Prostate gland (tissue), 2 donors: ENCODE measurements at regions not wholly inside any gene's neighbourhood (a gene's known extent, or its start where the extent isn't known, plus 50 kb on each side); places are given as distances from the start of the nearest gene placed in this dataset.
"Not testable (repeated sequence)": the region's sequence is repeated elsewhere in the genome, so short reads cannot be mapped to it uniquely, and the experiment has no call there.

Experiments used
- DNase-seq: peaks from one replicate; pipeline ENCODE4 v3.0.0-alpha.2; 2019; ENCODE audit warnings: low spot score
- H3K27ac ChIP-seq, 2 donors: fragments of 200-600 bp; sonication (generic); 2 replicates each; pipeline ENCODE4 v1.5.1; 2017 to 2019
- H3K27me3 ChIP-seq: fragments of 200-600 bp; sonication (generic); replicated peaks from 2 replicates; pipeline ENCODE4 v1.5.1; 2019; ENCODE audit not compliant: insufficient read depth
- H3K36me3 ChIP-seq, 2 donors: fragments of 200-600 bp; sonication (generic); 1 replicate in 1 of 2; 2 replicates in 1 of 2; pipeline versions ENCODE4 v1.5.1 to v1.8.1; 2017 to 2019
- H3K4me1 ChIP-seq: fragments of 200-600 bp; sonication (generic); replicated peaks from 2 replicates; pipeline ENCODE4 v1.5.1; 2019
- H3K4me3 ChIP-seq, 2 donors: fragments of 200-600 bp; sonication (generic); 2 replicates each; pipeline ENCODE4 v1.5.1; 2017 to 2019
- H3K9me3 ChIP-seq: fragments of 200-600 bp; sonication (generic); 2 replicates; pipeline ENCODE4 v1.5.1; 2017
- CTCF ChIP-seq, 4 experiments: fragments of 200-600 bp in 2 of 4; fragments of 450-650 bp in 2 of 4; sonication (generic) in 2 of 4; IDR thresholded peaks; 1 replicate in 3 of 4; 2 replicates in 1 of 4; pipeline ENCODE4 v1.5.1; 2016 to 2019; ENCODE audit warnings: antibody characterized with exemption in 4 of 4, mild to moderate bottlenecking in 2 of 4, moderate library complexity in 2 of 4
- POLR2A ChIP-seq: fragments of 450-650 bp; IDR thresholded peaks from one replicate; pipeline ENCODE4 v1.6.1; 2016; ENCODE audit warnings: antibody characterized with exemption, mild to moderate bottlenecking
- POLR2AphosphoS5 ChIP-seq: sonication (generic); formaldehyde crosslinking; IDR thresholded peaks from one replicate; pipeline ENCODE4 v1.6.1; 2017; ENCODE audit warnings: antibody characterized with exemption
- WGBS: methylation state at CpG from one replicate; pipeline ENCODE4 v1.1.5; 2018; 5-methylcytosine and 5-hydroxymethylcytosine counted together
- intact Hi-C: fragments of 100-400 bp; cut with DNase I; formaldehyde crosslinking; loops from one replicate; pipeline ENCODE4 v1.14.2; 2022

DNA sequence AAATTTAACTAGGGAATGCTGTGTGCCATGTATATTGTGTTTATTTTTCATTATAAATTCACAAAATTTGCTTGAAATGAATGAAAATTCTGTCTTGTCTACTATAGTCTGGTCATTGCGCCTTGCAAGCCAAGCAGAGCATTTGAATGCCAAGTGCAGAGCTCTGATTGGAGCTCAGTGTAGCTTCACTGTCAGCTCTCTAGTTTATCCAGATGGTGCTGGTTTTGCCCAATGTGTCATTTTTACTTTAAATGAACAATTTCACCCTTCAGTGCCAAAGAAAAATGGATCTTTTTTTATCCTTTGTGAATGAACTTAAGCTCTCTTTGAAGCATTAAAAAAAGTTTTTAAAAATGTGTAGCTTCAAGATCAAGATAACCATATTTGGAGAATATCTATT, 225.6 kb upstream of the CACNA2D1 start:
- intact Hi-C loops: no loop called here
- Histone ChIP-seq H3K4me1 (no peaks in the 10 kb centered on the region), H3K27ac (no peak overlapping the region), H3K9me3 (no peaks in the 10 kb centered on the region), H3K4me3 (no peak overlapping the region), H3K36me3 (no peaks in the 10 kb centered on the region), H3K27me3 (no peaks in the 10 kb centered on the region)
- WGBS: 75% methylated on average over 1 of the region's 1 CpG
- no peak for DNase-seq
- TF ChIP-seq POLR2AphosphoS5 (no peak), POLR2A (no peak), CTCF (IDR thresholded peaks at IDR 0.05) (no peak)

GRCh38 chr7:82668676-82669075, 225.1 kb upstream of the CACNA2D1 start:
- H3K9me3 ChIP-seq: no peaks in the 10 kb centered on the region
- DNase-seq: no peak
- intact Hi-C loops: no loop called here
- no peaks in the 10 kb centered on the region for H3K36me3 ChIP-seq
- WGBS: 12% methylated on average over 2 of the region's 2 CpGs
- no peak overlapping the region for H3K4me3 ChIP-seq
- no peak overlapping the region for H3K27ac ChIP-seq
- no peaks in the 10 kb centered on the region for H3K27me3 ChIP-seq
- no peaks in the 10 kb centered on the region for H3K4me1 ChIP-seq
- no peak for TF ChIP-seq POLR2AphosphoS5
- TF ChIP-seq POLR2A: no peak
- TF ChIP-seq CTCF (IDR thresholded peaks at IDR 0.05): no peak

DNA sequence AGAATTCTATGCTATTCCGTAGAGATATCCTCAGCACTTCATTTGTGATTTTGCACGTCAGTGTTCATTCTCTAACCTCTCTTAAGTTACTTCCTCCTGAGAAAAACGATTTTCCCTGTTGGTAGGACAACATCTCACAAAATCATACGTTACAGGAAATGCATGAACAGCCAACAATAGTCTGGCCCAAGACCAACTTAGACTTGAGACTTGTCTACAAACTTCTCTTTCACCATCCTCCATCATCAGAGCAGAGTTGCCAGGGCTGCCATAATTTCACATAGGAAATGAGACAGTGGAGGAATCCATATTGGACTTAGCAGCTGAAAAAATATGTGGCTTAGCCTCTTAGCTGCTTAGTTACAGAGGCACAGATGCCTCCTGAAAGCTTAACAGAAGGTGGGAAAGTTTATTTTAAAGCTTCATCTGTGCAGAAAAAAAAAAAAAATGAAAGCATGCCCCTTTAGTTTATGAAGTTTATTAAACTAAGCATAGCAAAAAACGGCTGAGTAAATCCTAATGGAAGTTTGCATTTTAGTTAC, 222.5 kb upstream of the CACNA2D1 start:
- Histone ChIP-seq H3K36me3 (no peaks in the 10 kb centered on the region), H3K4me1 (no peaks in the 10 kb centered on the region), H3K27ac (no peak overlapping the region), H3K4me3 (no peak overlapping the region), H3K27me3 (no peaks in the 10 kb centered on the region), H3K9me3 (no peaks in the 10 kb centered on the region)
- TF ChIP-seq CTCF (IDR thresholded peaks at IDR 0.05) (no peak), POLR2A (no peak), POLR2AphosphoS5 (no peak)
- DNase-seq: no peak
- intact Hi-C loops: no loop called here
- WGBS: 83% methylated on average over 5 of the region's 5 CpGs

DNA sequence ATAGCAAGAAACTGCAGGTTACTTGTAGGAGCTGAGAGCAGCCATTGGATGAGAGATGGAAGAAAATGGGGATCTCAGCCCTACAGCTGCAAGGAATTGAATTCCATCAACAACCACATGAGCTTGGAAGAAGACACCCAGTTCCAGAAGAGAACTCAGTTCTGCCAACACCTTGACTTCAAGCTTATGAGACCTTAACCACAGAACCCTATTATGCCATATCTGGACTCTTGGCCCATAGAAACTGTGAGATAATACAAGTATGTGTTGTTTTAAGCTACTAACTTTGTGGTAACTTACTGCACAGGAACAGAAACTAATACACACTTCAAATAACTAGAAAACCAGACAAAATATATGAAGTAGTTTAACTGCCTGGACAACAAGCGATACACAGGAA, 212.4 kb upstream of the CACNA2D1 start:
- Histone ChIP-seq H3K9me3 (no peaks in the 10 kb centered on the region), H3K36me3 (no peaks in the 10 kb centered on the region), H3K27ac (no peak overlapping the region), H3K4me1 (no peaks in the 10 kb centered on the region), H3K27me3 (no peaks in the 10 kb centered on the region), H3K4me3 (no peak overlapping the region)
- no peak for DNase-seq
- intact Hi-C loops: no loop called here
- TF ChIP-seq POLR2AphosphoS5 (no peak), CTCF (IDR thresholded peaks at IDR 0.05) (no peak), POLR2A (no peak)
- WGBS: 82% methylated on average over 1 of the region's 1 CpG

- intact Hi-C loops, H3K27me3 ChIP-seq, H3K36me3 ChIP-seq, H3K4me3 ChIP-seq, DNase-seq, H3K9me3 ChIP-seq, H3K4me1 ChIP-seq, H3K27ac ChIP-seq: not testable (repeated sequence)
- 97% methylated on average over 10 of the region's 10 CpGs for WGBS
These were observed 206.5 kb upstream of the CACNA2D1 start for GRCh38 chr7:82650095-82650494.
